H9 (cell line): ENCODE measurements at regions not wholly inside any gene's neighbourhood (a gene's known extent, or its start where the extent isn't known, plus 50 kb on each side); places are given as distances from the start of the nearest gene placed in this dataset.

Experiments
- DNase-seq: peaks from one replicate; pipeline ENCODE4 v3.0.0-alpha.2; 2017
- H2AFZ ChIP-seq: one replicate; pipeline ENCODE4 v1.6.1; 2013; ENCODE audit warnings: mild to moderate bottlenecking, low read length, control low read depth, moderate library complexity
- H2AK5ac ChIP-seq: 2 replicates; pipeline ENCODE4 v1.6.1; 2013; ENCODE audit warnings: low read length, control low read depth, mixed read lengths; ENCODE audit not compliant: insufficient read length
- H2BK120ac ChIP-seq: one replicate; pipeline ENCODE4 v1.6.1; 2013; ENCODE audit warnings: low read depth, mild to moderate bottlenecking, low read length, control low read depth, inconsistent platforms; ENCODE audit not compliant: poor library complexity, severe bottlenecking
- H2BK12ac ChIP-seq: 2 replicates; pipeline ENCODE4 v1.6.1; 2013; ENCODE audit warnings: low read length, control low read depth, mixed read lengths, low read depth; ENCODE audit not compliant: insufficient read length
- H2BK15ac ChIP-seq: 2 replicates; pipeline ENCODE4 v1.6.1; 2013; ENCODE audit warnings: low read depth, low read length, control low read depth
- H2BK20ac ChIP-seq: one replicate; pipeline ENCODE4 v1.6.1; 2013; ENCODE audit warnings: low read depth, mild to moderate bottlenecking, low read length, control low read depth, inconsistent platforms; ENCODE audit not compliant: poor library complexity, severe bottlenecking
- H2BK5ac ChIP-seq: 2 replicates; pipeline ENCODE4 v1.6.1; 2013; ENCODE audit warnings: low read length, control low read depth, mixed read lengths; ENCODE audit not compliant: insufficient read length
- H3K14ac ChIP-seq: 2 replicates; pipeline ENCODE4 v1.6.1; 2013; ENCODE audit warnings: low read length, control low read depth; ENCODE audit not compliant: insufficient read depth
- H3K18ac ChIP-seq: 2 replicates; pipeline ENCODE4 v1.6.1; 2013; ENCODE audit warnings: low read depth, mild to moderate bottlenecking, mixed read lengths, low read length, control low read depth; ENCODE audit not compliant: insufficient read length
- H3K23ac ChIP-seq: 2 replicates; pipeline ENCODE4 v1.6.1; 2013; ENCODE audit warnings: low read length, control low read depth, mixed read lengths, low read depth; ENCODE audit not compliant: insufficient read length
- H3K23me2 ChIP-seq: 2 replicates; pipeline ENCODE4 v1.6.1; 2013; ENCODE audit warnings: low read depth, mild to moderate bottlenecking, mixed read lengths, low read length, control low read depth; ENCODE audit not compliant: insufficient read length, poor library complexity, severe bottlenecking
- H3K27ac ChIP-seq: 2 replicates; pipeline ENCODE4 v1.5.1; 2013; ENCODE audit warnings: low read length, control low read depth, mixed read lengths, low read depth; ENCODE audit not compliant: insufficient read length
- H3K27me3 ChIP-seq: 2 replicates; pipeline ENCODE4 v1.6.1; 2013; ENCODE audit warnings: low read length, control low read depth, inconsistent platforms; ENCODE audit not compliant: insufficient read depth
- H3K4ac ChIP-seq: 2 replicates; pipeline ENCODE4 v1.6.1; 2013; ENCODE audit warnings: low read depth, mild to moderate bottlenecking, control low read depth, inconsistent platforms, low read length, moderate library complexity
- H3K4me1 ChIP-seq: 2 replicates; pipeline ENCODE4 v1.6.1; 2013; ENCODE audit warnings: low read length, control low read depth, inconsistent platforms; ENCODE audit not compliant: insufficient read depth
- H3K4me2 ChIP-seq: 2 replicates; pipeline ENCODE4 v1.6.1; 2013; ENCODE audit warnings: low read length, control low read depth, mixed read lengths; ENCODE audit not compliant: insufficient read length, insufficient read depth
- H3K56ac ChIP-seq: 2 replicates; pipeline ENCODE4 v1.6.1; 2013; ENCODE audit warnings: low read depth, mild to moderate bottlenecking, mixed read lengths, low read length, control low read depth; ENCODE audit not compliant: insufficient read length
- H3K79me1 ChIP-seq: 2 replicates; pipeline ENCODE4 v1.6.1; 2013; ENCODE audit warnings: low read depth, mild to moderate bottlenecking, moderate library complexity, low read length, control low read depth, inconsistent platforms; ENCODE audit not compliant: insufficient read depth, poor library complexity, severe bottlenecking
- H3K79me2 ChIP-seq: 2 replicates; pipeline ENCODE4 v1.6.1; 2013; ENCODE audit warnings: low read length, control low read depth, inconsistent platforms; ENCODE audit not compliant: insufficient read depth
- H3K9ac ChIP-seq: 2 replicates; pipeline ENCODE4 v1.6.1; 2013; ENCODE audit warnings: low read length, control low read depth, mixed read lengths; ENCODE audit not compliant: insufficient read length; ENCODE audit errors: extremely low read depth
- H3K9me3 ChIP-seq: one replicate; pipeline ENCODE4 v1.6.1; 2013; ENCODE audit warnings: low read depth, low read length, inconsistent platforms; ENCODE audit not compliant: control insufficient read depth
- H3T11ph ChIP-seq: one replicate; pipeline ENCODE4 v1.6.1; 2013; ENCODE audit warnings: mild to moderate bottlenecking, low read length, control low read depth, inconsistent platforms
- H4K20me1 ChIP-seq: one replicate; pipeline ENCODE4 v1.6.1; 2013; ENCODE audit not compliant: control insufficient read depth, insufficient read length, insufficient read depth
- H4K5ac ChIP-seq: 2 replicates; pipeline ENCODE4 v1.6.1; 2013; ENCODE audit warnings: low read depth, mild to moderate bottlenecking, mixed read lengths, low read length, control low read depth; ENCODE audit not compliant: insufficient read length
- H4K8ac ChIP-seq: replicated peaks from 2 replicates; pipeline ENCODE4 v1.6.1; 2013; ENCODE audit warnings: low read length, control low read depth, mixed read lengths, low read depth; ENCODE audit not compliant: insufficient read length
- H4K91ac ChIP-seq: 2 replicates; pipeline ENCODE4 v1.6.1; 2013; ENCODE audit warnings: low read depth, mild to moderate bottlenecking, moderate library complexity, mixed read lengths, low read length, control low read depth; ENCODE audit not compliant: insufficient read length
- H3K27ac Mint-ChIP-seq, 3 experiments: 2 replicates in 2 of 3; 3 replicates in 1 of 3; pipeline ENCODE4 v1.8.0; 2020 to 2021; ENCODE audit warnings: mixed read lengths in 3 of 3, mild to moderate bottlenecking in 1 of 3, moderate library complexity in 1 of 3
- H3K27me3 Mint-ChIP-seq: 2 replicates; pipeline ENCODE4 v1.8.0; 2021; ENCODE audit warnings: low read depth, mild to moderate bottlenecking, moderate library complexity, mixed read lengths
- H3K36me3 Mint-ChIP-seq, 3 experiments: 2 replicates in 2 of 3; 3 replicates in 1 of 3; pipeline ENCODE4 v1.8.0; 2020 to 2021; ENCODE audit warnings: low read depth in 3 of 3, mixed read lengths in 3 of 3; ENCODE audit not compliant: insufficient read depth in 1 of 3
- H3K4me1 Mint-ChIP-seq, 2 experiments: 2 replicates each; pipeline ENCODE4 v1.8.0; 2020; ENCODE audit warnings: mixed read lengths in 2 of 2
- H3K4me3 Mint-ChIP-seq, 2 experiments: 2 replicates in 1 of 2; 3 replicates in 1 of 2; pipeline ENCODE4 v1.8.0; 2020 to 2021; ENCODE audit warnings: mild to moderate bottlenecking in 2 of 2, mixed read lengths in 2 of 2, moderate library complexity in 1 of 2
- H3K9me3 Mint-ChIP-seq, 2 experiments: 2 replicates in 1 of 2; 3 replicates in 1 of 2; pipeline ENCODE4 v1.8.0; 2020; ENCODE audit warnings: mild to moderate bottlenecking in 2 of 2, mixed read lengths in 2 of 2, moderate library complexity in 1 of 2
- CTCF ChIP-seq: fragments of 200-600 bp; sonication (generic); conservative IDR thresholded peaks from 3 replicates; pipeline ENCODE4 v1.8.0; 2021; ENCODE audit warnings: antibody characterized with exemption, mild to moderate bottlenecking
- WGBS: extraction: QIAGEN DNeasy Blood & Tissue Kit; methylation state at CpG from one replicate; pipeline ENCODE4 v1.1.7; 2013; ENCODE audit warnings: missing lambda C conversion rate, low lambda C conversion rate, mixed read lengths; ENCODE audit not compliant: insufficient read length; ENCODE audit errors: extremely low coverage; 5-methylcytosine and 5-hydroxymethylcytosine counted together

- Histone ChIP-seq H2BK20ac (no peak overlapping the region), H2BK15ac (no peak overlapping the region)
Measured at GRCh38 chr2:216556202-216556601, 57.6 kb downstream of the RPL37A start.

More at GRCh38 chr2:216556202-216556601, 57.6 kb downstream of the RPL37A start:
- Histone ChIP-seq H2BK120ac (no peak overlapping the region), H3K4me1 (peaks cover 18% of the 10 kb centered on the region), H2AFZ (no peak overlapping the region), H3K79me2 (no peaks in the 10 kb centered on the region), H4K5ac (no peak overlapping the region), H3K27me3 (no peaks in the 10 kb centered on the region), H3K14ac (no peak overlapping the region), H3K4ac (no peak overlapping the region), H3K56ac (no peak overlapping the region), H4K8ac (no peak overlapping the region), H3K9me3 (no peaks in the 10 kb centered on the region), H3K27ac (no peak overlapping the region), H3K4me2 (no peak overlapping the region), H2BK12ac (no peak overlapping the region), H3K79me1 (no peaks in the 10 kb centered on the region), H2AK5ac (no peak overlapping the region), H4K20me1 (no peaks in the 10 kb centered on the region), H3K18ac (no peak overlapping the region), H4K91ac (no peak overlapping the region), H3K23me2 (no peaks in the 10 kb centered on the region), H3T11ph (no peak overlapping the region), H2BK5ac (no peak overlapping the region), H3K9ac (no peak overlapping the region), H3K23ac (no peak overlapping the region)
- DNase-seq = no peak
- no peaks in the 10 kb centered on the region; the same call in 1 of the 2 replicates for H3K27me3 Mint-ChIP-seq
- H3K9me3 Mint-ChIP-seq = no peaks in the 10 kb centered on the region
- H3K36me3 Mint-ChIP-seq = peaks cover 0 to 2% (median 0%) of the 10 kb centered on the region in 3 experiments; a peak in 2 of 7 replicates
- no peak overlapping the region for H3K27ac Mint-ChIP-seq
- no peak for TF ChIP-seq CTCF
- WGBS = no CpG with 5 or more reads among the region's 2 CpGs
- peaks cover 46 to 49% of the 10 kb centered on the region in 2 experiments for H3K4me1 Mint-ChIP-seq
- H3K4me3 Mint-ChIP-seq = no peak overlapping the region
